ENCODE measurements at regions not wholly inside any gene's neighbourhood (a gene's known extent, or its start where the extent isn't known, plus 50 kb on each side); places are given as distances from the start of the nearest gene placed in this dataset.

GRCh38 chr2:128792476-128793054, 473.9 kb upstream of the HS6ST1 start:
- no peak for DNase-seq (ENCODE audit: low spot score)

GRCh38 chr2:128793404-128793803, 474.7 kb upstream of the HS6ST1 start:
- DNase-seq (ENCODE audit: low spot score), result no peak

GRCh38 chr2:128794285-128794684, 475.6 kb upstream of the HS6ST1 start:
- DNase-seq (ENCODE audit: low spot score), result no peak

DNA sequence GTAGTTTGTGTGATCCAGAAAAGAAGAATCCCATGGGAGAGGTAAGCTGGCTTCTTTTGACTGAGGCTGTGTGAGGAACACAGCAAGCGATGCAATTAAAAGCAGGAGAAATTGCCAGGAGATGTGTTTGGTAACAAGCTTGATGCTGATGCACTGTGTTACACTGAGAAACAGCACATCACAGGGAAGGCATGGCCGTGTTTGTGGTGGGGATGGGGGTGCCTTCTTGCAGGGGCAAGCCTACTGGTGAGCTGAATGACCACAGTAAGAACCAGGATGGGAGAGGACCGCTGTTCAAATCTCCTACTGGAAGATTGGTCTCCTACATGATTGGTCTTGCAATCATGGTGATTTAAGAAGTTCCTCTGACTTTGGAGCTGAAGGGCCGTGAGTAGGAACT, 477.7 kb upstream of the HS6ST1 start:
- no peak for DNase-seq (ENCODE audit: low spot score)

DNA sequence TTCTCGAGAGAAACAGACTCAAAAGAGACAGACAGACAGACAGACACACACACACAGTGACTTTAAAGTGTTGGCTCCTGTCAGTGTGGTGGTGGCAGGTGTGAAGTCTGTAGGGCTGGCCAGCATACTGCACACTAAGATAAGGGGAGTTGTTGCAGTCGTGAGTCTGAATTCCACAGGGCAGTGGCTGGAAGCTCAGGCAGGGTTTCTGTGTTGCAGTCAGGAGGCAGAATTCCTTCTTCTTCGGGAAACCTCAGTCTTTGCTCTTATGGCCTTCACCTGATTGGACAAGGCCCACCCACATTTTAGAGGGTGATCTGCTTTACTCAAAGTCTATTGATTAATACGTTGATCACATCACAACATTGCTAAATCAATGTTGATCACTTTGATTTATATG, 478.4 kb upstream of the HS6ST1 start:
- DNase-seq (ENCODE audit: low spot score), result no peak

DNA sequence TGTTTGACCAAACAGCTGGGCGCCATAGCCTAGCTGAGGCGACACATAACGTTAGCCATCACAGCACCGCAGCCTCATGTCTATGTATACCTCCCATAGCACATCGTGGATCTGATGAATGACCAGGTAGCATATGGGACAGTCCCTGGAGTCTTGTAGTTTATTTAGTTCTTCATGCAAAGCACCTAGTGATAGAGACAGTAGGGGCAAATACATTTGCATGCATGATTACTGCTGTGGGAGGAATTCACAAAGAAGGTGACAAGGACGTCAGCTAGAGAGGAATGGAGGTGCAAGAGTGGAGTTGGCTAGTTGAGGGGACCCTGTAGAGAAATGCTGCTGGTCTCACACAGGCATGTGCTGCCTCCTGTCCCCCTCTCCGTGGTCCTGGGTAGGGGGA, 478.9 kb upstream of the HS6ST1 start:
- no peak for DNase-seq (ENCODE audit: low spot score)

- DNase-seq (ENCODE audit: low spot score), result peak; percentile 26
These were observed 479.3 kb upstream of the HS6ST1 start for GRCh38 chr2:128797937-128798336.

DNA sequence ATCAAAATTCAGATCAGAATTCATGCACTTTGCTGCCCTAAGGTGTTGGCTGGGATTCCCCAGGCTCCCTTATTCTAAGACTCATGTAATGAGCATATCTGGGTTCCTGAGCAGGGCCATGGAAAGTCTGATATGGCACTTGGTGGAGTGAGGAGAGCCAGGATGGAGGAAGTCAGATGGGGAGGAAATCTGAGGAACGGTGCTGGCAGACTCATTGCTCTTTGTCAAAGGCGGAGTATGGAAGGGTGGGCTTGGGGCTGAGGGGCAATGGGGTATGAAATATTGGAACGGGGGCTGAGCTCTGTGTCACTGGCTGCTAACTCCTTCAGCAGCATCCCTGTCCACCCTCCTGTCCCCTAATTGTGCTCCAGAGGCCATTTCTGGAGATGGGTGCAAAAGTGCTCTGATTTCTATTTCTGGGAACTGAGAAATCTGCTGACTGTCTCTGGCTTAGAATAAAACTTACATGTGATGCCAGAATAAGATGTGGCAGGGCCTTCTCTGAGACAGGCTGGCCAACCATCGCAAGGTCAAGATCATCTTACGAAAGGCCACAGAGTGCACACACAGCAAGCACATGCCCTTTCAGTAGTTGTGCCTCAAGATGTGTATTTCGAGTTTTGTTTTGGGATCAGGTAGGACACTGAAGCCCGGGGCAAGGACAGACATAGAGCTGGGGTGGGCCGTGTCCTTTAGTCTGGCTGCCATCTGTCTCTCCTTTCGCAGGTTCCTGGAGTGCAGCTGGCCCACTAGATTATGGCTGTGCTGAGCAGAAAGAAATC, 480.0 kb upstream of the HS6ST1 start:
- peak; percentile 46 for DNase-seq (ENCODE audit: low spot score)

GRCh38 chr2:128799284-128799552, 480.6 kb upstream of the HS6ST1 start:
- DNase-seq (ENCODE audit: low spot score), result no peak

DNA sequence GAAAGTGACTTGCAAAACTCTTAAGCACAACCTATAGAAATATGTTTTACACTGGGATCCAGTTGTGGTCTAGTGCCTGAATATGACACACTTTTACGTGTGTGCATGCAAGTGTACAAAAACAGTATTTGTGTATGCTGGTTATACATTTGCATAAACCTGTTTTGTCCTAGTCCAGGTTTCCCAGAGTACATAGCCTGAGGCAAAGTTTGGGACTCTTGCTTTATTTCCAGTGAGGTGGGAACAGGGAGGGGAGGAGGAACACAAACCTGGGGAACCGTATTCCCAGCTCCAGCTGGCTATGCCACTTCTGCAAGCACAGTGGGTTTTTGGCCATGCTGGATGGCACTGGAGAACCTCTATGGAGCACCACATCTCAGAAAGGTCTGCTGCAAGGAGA, 481.1 kb upstream of the HS6ST1 start:
- no peak for DNase-seq (ENCODE audit: low spot score)

GRCh38 chr2:128801576-128801975, 482.9 kb upstream of the HS6ST1 start:
- no peak for DNase-seq (ENCODE audit: low spot score)

DNA sequence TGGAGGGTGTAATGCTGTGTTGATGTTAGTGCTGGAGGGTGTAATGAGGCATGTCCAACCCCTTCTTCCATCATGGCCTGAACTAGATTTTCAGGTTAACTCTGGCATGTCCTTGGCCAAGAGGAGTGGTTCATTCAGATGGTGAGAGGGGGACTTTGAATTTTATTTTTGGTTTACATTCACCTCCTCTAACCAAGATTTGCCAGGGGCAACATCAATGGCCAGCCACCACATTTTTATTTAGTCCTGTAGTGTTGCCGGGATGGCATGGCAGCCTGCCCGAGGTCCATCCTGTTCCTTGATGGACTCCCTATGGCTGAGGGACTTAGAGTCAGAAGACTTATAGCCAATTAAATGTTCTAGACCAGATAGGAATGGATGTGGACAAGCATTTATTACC, 484.6 kb upstream of the HS6ST1 start:
- DNase-seq (ENCODE audit: low spot score), result no peak

DNA sequence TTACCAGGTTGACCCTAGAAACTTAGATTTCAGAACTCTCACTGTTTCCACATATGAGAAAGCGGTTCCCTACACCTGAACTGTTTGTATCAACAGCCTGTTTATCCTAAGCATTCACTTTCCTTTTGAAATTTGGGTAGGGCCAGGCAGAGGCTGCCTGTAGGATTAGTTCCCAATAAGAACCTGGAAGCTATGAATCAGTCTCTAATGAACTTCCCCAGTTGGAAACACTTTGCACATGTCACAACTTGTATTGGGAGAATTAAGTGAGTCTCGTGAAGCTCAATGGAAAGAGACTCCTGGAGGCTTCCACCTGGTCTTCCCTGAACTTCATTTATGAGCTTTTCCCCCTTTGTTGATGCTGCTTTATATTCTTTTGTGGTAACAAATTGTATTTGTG, 486.6 kb upstream of the HS6ST1 start:
- no peak for DNase-seq (ENCODE audit: low spot score)

DNA sequence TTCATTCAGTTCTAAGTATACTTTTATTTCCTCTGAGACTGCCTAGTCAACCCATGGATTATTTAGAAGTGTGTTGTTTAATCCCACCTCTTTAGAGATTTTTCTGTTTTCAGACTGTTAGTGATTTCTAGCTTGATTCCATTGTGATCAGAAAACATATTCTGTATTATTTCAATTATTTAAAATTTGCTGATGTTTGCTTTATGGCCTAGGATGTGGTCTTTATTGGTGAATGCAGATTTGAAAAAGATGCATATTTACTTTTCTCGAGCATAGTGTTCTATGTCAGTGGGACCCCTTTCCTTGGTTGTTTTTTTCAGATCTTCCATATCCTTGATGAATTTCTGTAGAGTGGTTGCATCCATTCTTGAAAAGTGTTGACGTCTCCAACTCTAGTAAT, 487.2 kb upstream of the HS6ST1 start:
- DNase-seq (ENCODE audit: low spot score), result no peak

- DNase-seq (ENCODE audit: low spot score), result no peak
These were observed 488.6 kb upstream of the HS6ST1 start for GRCh38 chr2:128807317-128807716.

- no peak for DNase-seq (ENCODE audit: low spot score)
These were observed 490.0 kb upstream of the HS6ST1 start for GRCh38 chr2:128808462-128809258.

- no peak for DNase-seq (ENCODE audit: low spot score)
These were observed 490.6 kb upstream of the HS6ST1 start for GRCh38 chr2:128809259-128809636.

- DNase-seq (ENCODE audit: low spot score), result no peak
These were observed 491.2 kb upstream of the HS6ST1 start for GRCh38 chr2:128809880-128810279.

DNA sequence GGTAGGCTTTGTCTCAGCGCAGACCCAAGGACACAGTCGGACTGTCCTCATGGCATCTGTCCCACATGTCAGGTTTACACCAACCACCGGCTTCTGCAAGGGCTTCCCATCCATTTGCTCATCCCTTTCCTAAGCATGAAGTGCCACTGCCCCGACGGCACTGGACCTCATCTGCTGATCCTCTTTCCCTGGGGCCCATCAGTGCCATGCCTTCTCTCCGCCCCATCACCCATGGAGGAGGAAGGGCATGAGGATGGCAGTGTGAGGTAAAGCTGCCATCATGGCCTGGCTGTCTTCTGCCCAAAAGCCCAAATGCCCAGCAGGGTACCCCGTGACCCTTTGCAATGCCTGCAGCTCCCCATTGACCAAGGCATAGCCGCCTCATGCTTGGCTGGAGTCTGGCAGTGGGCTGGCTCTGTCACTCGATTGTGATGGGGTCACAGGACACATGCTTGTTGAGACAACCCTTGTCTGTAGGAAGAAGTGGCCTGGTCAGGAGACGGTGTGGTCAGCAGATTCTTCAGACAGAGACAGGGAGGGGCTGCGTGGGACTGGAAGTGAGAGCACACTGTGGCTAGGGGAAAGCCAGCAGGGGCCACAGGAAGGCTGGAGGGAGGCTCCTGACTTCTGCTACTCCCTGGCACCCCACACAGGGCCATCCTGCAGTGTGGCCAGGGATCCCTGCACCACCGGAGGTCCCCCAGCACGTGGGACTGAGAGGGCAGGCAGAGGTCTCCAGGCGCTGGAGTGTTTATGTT, 493.7 kb upstream of the HS6ST1 start:
- DNase-seq (ENCODE audit: low spot score), result peak; percentile 58

DNA sequence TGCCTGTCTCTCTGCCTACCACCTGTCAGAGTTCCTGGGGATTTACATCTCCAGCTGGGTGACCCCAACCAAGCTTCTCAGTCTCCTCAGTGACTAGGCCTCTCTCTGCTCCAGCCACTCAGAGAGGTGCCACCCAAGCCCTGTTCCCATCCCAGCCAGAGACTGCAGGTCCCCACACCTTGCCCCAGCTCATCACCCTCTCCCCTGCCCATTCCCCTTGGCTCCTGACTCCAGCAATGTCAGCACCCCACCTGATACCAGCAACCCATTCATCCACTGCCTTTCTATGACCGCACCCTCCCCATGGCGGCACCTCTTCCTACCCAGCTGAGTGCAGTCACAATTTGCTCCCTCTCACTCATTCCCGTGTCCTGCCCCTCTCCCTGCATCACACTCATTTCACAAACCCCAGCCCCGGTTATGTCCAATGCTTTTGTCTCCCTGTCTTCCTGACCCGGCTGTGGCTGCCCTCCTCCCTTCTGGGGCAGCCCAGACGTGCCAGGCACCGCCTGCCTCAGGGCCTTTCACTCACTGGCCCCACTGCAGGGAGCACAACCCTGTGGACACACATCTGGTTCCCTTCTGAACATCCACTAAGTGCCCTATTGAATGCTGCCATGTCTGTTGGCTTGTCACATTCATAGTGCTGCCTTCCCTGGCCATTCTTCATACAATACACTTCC, 494.8 kb upstream of the HS6ST1 start:
- DNase-seq (ENCODE audit: low spot score), result no peak

GRCh38 chr2:128815248-128815647, 496.6 kb upstream of the HS6ST1 start:
- no peak for DNase-seq (ENCODE audit: low spot score)

DNA sequence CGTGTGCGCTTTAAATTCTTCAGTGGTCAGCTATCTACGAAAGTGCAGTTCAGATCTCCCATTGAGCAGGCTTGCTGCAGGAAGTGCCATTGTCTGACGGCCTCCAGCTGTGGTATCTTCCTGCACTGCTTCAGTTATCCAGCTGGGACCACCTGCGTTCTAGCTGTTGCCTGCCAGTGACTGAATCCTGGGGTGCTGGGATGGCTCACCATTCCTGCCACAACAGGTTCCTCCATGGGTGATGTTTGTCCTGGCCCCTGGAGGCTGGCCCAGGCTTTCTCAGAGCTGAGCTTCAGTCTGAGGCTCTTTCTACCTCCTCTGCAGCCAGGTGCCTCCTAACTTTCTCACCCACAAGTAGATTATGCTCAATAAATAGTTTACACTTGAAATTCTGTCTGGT, 498.5 kb upstream of the HS6ST1 start:
- DNase-seq (ENCODE audit: low spot score), result no peak
